Calu3 (cell line): ENCODE measurements at regions not wholly inside any gene's neighbourhood (a gene's known extent, or its start where the extent isn't known, plus 50 kb on each side); places are given as distances from the start of the nearest gene placed in this dataset.

Experiments
- BruUV-seq: library from RNA; stranded (reverse); fragments of 400-500 nt; replicated peaks from 2 replicates; lab custom pipeline; 2021; lab: Mats Ljungman, UMichigan
- CTCF ChIA-PET: fragments of 300-600 bp; sonication (Branson Sonifier 250); formaldehyde crosslinking; loops from one replicate; lab custom pipeline; 2022; ENCODE audit warnings: antibody characterized with exemption; lab: Charles Lee
- DNase-seq: peaks from one replicate; pipeline ENCODE4 v3.0.0; 2022
- H3K27ac Mint-ChIP-seq: one replicate; pipeline ENCODE4 v1.8.0; 2022; ENCODE audit warnings: mixed read lengths; ENCODE audit not compliant: unreplicated experiment
- H3K27me3 Mint-ChIP-seq: one replicate; pipeline ENCODE4 v1.8.0; 2022; ENCODE audit warnings: mixed read lengths; ENCODE audit not compliant: unreplicated experiment
- H3K36me3 Mint-ChIP-seq: one replicate; pipeline ENCODE4 v1.8.0; 2022; ENCODE audit warnings: mild to moderate bottlenecking, moderate library complexity, mixed read lengths; ENCODE audit not compliant: insufficient read depth, unreplicated experiment
- H3K4me1 Mint-ChIP-seq: one replicate; pipeline ENCODE4 v1.8.0; 2022; ENCODE audit warnings: mild to moderate bottlenecking, low read depth, mixed read lengths; ENCODE audit not compliant: unreplicated experiment
- H3K4me3 Mint-ChIP-seq: one replicate; pipeline ENCODE4 v1.8.0; 2022; ENCODE audit warnings: mild to moderate bottlenecking, low read depth, moderate library complexity, mixed read lengths; ENCODE audit not compliant: unreplicated experiment
- H3K9me3 Mint-ChIP-seq: one replicate; pipeline ENCODE4 v1.8.0; 2022; ENCODE audit warnings: low read depth, mixed read lengths; ENCODE audit not compliant: unreplicated experiment
- intact Hi-C: fragments of 100-400 bp; cut with micrococcal nuclease; formaldehyde crosslinking; loops from one replicate; pipeline ENCODE4 v1.10.0; 2022; ENCODE audit not compliant: unreplicated experiment
- TF ChIP-seq, protein P1 (sequence below): fragments of 200-600 bp; IDR thresholded peaks from one replicate; pipeline ENCODE4 v1.8.0; 2022; ENCODE audit warnings: antibody characterized with exemption; ENCODE audit not compliant: unreplicated experiment

DNA sequence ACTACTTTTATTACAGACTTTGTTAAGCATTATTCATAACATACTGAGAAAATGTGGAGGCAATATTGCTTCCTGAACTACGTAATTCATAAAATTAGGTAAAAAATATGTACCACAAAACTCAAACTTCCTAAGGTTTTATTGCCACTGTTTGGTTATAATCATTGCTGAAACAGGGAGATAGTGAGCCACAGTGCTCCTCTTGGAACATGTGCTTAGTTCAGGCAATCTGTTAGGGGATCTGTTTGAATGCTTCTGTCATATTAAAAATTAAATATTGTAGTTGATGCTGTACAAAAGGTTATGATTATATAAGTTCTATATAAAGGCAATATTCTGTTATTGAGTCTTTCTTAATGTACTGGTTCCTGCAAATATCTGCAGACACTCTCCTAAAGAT is 480.7 kb downstream of the GRXCR1 start:
- CTCF ChIA-PET: no interaction called here
- Mint-ChIP-seq H3K27me3 (no peaks in the 10 kb centered on the region), H3K9me3 (peaks cover 6% of the 10 kb centered on the region), H3K4me3 (no peak overlapping the region), H3K27ac (no peak overlapping the region), H3K36me3 (no peaks in the 10 kb centered on the region), H3K4me1 (no peaks in the 10 kb centered on the region)
- intact Hi-C loops: no loop called here
- no TSS peak for BruUV-seq
- TF ChIP-seq, protein P1, sequence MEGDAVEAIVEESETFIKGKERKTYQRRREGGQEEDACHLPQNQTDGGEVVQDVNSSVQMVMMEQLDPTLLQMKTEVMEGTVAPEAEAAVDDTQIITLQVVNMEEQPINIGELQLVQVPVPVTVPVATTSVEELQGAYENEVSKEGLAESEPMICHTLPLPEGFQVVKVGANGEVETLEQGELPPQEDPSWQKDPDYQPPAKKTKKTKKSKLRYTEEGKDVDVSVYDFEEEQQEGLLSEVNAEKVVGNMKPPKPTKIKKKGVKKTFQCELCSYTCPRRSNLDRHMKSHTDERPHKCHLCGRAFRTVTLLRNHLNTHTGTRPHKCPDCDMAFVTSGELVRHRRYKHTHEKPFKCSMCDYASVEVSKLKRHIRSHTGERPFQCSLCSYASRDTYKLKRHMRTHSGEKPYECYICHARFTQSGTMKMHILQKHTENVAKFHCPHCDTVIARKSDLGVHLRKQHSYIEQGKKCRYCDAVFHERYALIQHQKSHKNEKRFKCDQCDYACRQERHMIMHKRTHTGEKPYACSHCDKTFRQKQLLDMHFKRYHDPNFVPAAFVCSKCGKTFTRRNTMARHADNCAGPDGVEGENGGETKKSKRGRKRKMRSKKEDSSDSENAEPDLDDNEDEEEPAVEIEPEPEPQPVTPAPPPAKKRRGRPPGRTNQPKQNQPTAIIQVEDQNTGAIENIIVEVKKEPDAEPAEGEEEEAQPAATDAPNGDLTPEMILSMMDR: no peak
- no peak for DNase-seq

DNA sequence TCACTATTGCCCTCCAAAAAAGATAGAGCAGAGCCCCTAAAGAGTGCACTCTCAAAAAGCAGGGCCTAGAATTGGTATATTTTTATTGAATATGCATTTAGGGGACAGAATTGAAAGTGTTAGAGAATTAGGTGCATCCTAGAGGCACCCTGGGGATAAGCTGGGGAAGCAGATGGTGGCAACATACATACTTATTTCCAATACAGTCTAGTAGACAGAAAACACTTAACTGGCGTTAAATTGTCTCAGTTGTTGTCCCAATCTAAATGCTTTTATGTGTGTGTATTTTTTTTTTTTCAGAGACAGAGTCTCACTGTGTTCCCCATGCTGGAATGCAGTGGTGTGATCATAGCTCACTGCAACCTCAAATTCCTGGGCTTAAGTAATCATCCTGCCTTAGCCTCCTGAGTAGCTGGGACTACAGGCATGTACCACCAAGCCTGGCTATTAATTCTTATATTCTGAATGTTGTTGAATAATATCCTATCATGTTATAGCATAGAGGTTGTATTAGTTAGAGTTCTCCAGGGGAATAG is 481.8 kb downstream of the GRXCR1 start:
- intact Hi-C loops: no loop called here
- BruUV-seq: no TSS peak
- H3K27ac Mint-ChIP-seq: no peak overlapping the region
- CTCF ChIA-PET: no interaction called here
- H3K4me1 Mint-ChIP-seq: no peaks in the 10 kb centered on the region
- no peaks in the 10 kb centered on the region for H3K27me3 Mint-ChIP-seq
- H3K4me3 Mint-ChIP-seq: no peak overlapping the region
- H3K36me3 Mint-ChIP-seq: no peaks in the 10 kb centered on the region
- DNase-seq: no peak
- TF ChIP-seq, protein P1: no peak
- peaks cover 6% of the 10 kb centered on the region for H3K9me3 Mint-ChIP-seq

DNA sequence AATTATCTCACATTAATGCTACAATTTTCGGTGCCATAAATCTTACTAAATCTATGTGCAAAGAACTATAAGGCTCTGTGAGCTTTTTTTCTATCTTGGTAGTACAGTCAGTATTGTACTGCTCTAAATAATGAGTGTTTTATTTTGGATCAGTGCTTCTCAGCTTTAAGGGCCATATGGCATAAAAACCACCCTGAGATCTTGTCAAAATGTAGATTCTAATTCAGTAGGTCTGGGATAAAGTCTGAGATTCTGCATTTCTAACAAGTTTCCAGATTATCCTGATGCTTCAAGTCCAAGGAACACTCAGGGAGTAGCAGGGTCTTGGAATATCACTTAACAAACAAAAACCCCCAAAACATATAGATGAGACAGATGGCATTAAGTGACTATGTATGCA is 486.5 kb downstream of the GRXCR1 start:
- Mint-ChIP-seq H3K4me3 (no peak overlapping the region), H3K36me3 (no peaks in the 10 kb centered on the region)
- no TSS peak for BruUV-seq

DNA sequence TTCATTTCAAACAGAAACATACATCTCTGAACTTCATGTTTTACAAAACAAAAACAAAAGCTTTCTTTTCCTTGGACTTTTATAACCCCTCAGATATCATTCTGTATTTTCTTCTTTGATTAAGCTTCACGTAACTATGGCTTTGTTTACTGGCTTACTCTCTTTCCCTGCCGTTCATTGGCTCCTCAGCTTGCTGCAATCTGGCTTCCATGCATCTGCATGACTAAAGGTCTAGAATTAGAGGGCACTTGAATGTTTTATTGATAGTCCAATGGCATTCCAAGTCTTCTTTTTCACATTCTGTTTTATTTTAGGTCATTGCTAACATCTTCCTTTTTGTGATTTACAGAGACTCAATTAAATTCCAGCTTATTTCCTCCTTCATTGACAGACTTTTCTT is 487.6 kb downstream of the GRXCR1 start:
- Mint-ChIP-seq H3K27me3 (no peaks in the 10 kb centered on the region), H3K36me3 (no peaks in the 10 kb centered on the region)

More for the DNA sequence above, 486.5 kb downstream of the GRXCR1 start:
- no peak for DNase-seq
- H3K27me3 Mint-ChIP-seq: no peaks in the 10 kb centered on the region
- peaks cover 10% of the 10 kb centered on the region for H3K9me3 Mint-ChIP-seq
- TF ChIP-seq, protein P1: no peak
- H3K27ac Mint-ChIP-seq: no peak overlapping the region
- H3K4me1 Mint-ChIP-seq: no peaks in the 10 kb centered on the region
- intact Hi-C loops: no loop called here
- CTCF ChIA-PET: no interaction called here

More for the DNA sequence above, 487.6 kb downstream of the GRXCR1 start:
- CTCF ChIA-PET: no interaction called here
- TF ChIP-seq, protein P1: no peak
- DNase-seq: no peak
- intact Hi-C loops: no loop called here
- Mint-ChIP-seq H3K27ac (no peak overlapping the region), H3K4me1 (no peaks in the 10 kb centered on the region), H3K9me3 (peaks cover 10% of the 10 kb centered on the region), H3K4me3 (no peak overlapping the region)
- BruUV-seq: no TSS peak
